HCT116 (cell line): ENCODE measurements at regions not wholly inside any gene's neighbourhood (a gene's known extent, or its start where the extent isn't known, plus 50 kb on each side); places are given as distances from the start of the nearest gene placed in this dataset.

Experiments used
- ATAC-seq: fragments of 200-7000 bp; cut with Tn5 transposase; 2 replicates; pipeline ENCODE4 v1.9.1; 2020; ENCODE audit warnings: mild to moderate bottlenecking, moderate library complexity
- BruUV-seq: library from RNA; stranded (reverse); fragments of 400-500 nt; replicated peaks from 2 replicates; lab custom pipeline; 2021; lab: Mats Ljungman, UMichigan
- CTCF ChIA-PET: fragments of 300-600 bp; sonication (Branson Sonifier 250); formaldehyde crosslinking; loops from one replicate; lab custom pipeline; 2021; ENCODE audit warnings: antibody characterized with exemption; lab: Charles Lee
- POLR2A ChIA-PET: fragments of 300-600, 350-600 bp; sonication (Branson Sonifier 250); formaldehyde crosslinking; loops from one replicate; lab custom pipeline; 2021; ENCODE audit warnings: antibody characterized with exemption; lab: Charles Lee
- RAD21 ChIA-PET, 2 experiments: fragments of 300-600 bp; sonication (Branson Sonifier 250); formaldehyde crosslinking; loops; one replicate each; lab custom pipeline; 2023; ENCODE audit warnings: low total read pairs in 2 of 2; ENCODE audit not compliant: uncharacterized antibody in 2 of 2, unreplicated experiment in 2 of 2, low non-redundant PET in 1 of 2; lab: Charles Lee
- DNase-seq: peaks from one replicate; pipeline ENCODE4 v3.0.0-alpha.2; 2010; ENCODE audit warnings: low read depth, low spot score
- H2AFZ ChIP-seq: fragments of 200-600 bp; shearing (Covaris generic), sonication (generic); 2 replicates; pipeline ENCODE4 v1.6.1; 2017; ENCODE audit warnings: low read depth, mixed run types, mixed read lengths, antibody characterized with exemption, low read length; ENCODE audit not compliant: poor library complexity, severe bottlenecking
- H3K27ac ChIP-seq: 2 replicates; pipeline ENCODE4 v1.5.1; 2012; ENCODE audit warnings: low read depth, low read length
- H3K27me3 ChIP-seq: fragments of 200-600 bp; sonication (generic); 2 replicates; pipeline ENCODE4 v1.6.1; 2016; ENCODE audit warnings: mixed run types, low read length, mixed read lengths; ENCODE audit not compliant: insufficient read depth
- H3K36me3 ChIP-seq, 2 experiments: fragments of 200-500 bp in 1 of 2; fragments of 200-600 bp in 1 of 2; sonication (Bioruptor generic) in 1 of 2; sonication (generic) in 1 of 2; 2 replicates each; pipeline versions ENCODE4 v1.5.1 to v1.6.1; 2014 to 2016; ENCODE audit warnings: low read length in 2 of 2, inconsistent platforms in 1 of 2, mixed read lengths in 1 of 2, mixed run types in 1 of 2; ENCODE audit not compliant: insufficient read depth in 2 of 2, control insufficient read depth in 1 of 2
- H3K4me1 ChIP-seq, 2 experiments: fragments of 200-600 bp in 1 of 2; sonication (generic) in 1 of 2; 2 replicates each; pipeline versions ENCODE4 v1.5.1 to v1.6.1; 2012 to 2017; ENCODE audit warnings: low read length in 2 of 2, inconsistent platforms in 1 of 2, mild to moderate bottlenecking in 1 of 2, mixed read lengths in 1 of 2, mixed run types in 1 of 2, moderate library complexity in 1 of 2; ENCODE audit not compliant: insufficient read depth in 2 of 2, control insufficient read depth in 1 of 2
- H3K4me2 ChIP-seq: fragments of 200-600 bp; sonication (generic); 2 replicates; pipeline ENCODE4 v1.6.1; 2017; ENCODE audit warnings: mixed run types, low read length, mixed read lengths
- H3K4me3 ChIP-seq, 2 experiments: fragments of 200-600 bp in 1 of 2; sonication (generic) in 1 of 2; replicated peaks in 1 of 2; 2 replicates each; pipeline ENCODE4 v1.5.1; 2011 to 2016; ENCODE audit warnings: low read length in 2 of 2, control low read depth in 1 of 2, low read depth in 1 of 2, mild to moderate bottlenecking in 1 of 2, mixed read lengths in 1 of 2, mixed run types in 1 of 2
- H3K79me2 ChIP-seq: fragments of 200-600 bp; sonication (generic); 2 replicates; pipeline ENCODE4 v1.6.1; 2017; ENCODE audit warnings: mild to moderate bottlenecking, mixed run types, low read length, moderate library complexity, mixed read lengths; ENCODE audit not compliant: insufficient read depth
- H3K9ac ChIP-seq: fragments of 200-600 bp; sonication (generic); 2 replicates; pipeline ENCODE4 v1.6.1; 2016; ENCODE audit warnings: low read length, mixed read lengths
- H3K9me2 ChIP-seq: fragments of 200-600 bp; sonication (generic), shearing (Covaris generic); 2 replicates; pipeline ENCODE4 v1.6.1; 2017; ENCODE audit warnings: mixed run types, mild to moderate bottlenecking, moderate library complexity; ENCODE audit not compliant: insufficient read depth
- H3K9me3 ChIP-seq, 2 experiments: fragments of 200-500 bp in 1 of 2; fragments of 200-600 bp in 1 of 2; sonication (Bioruptor generic) in 1 of 2; sonication (generic) in 1 of 2; 2 replicates each; pipeline ENCODE4 v1.6.1; 2014 to 2017; ENCODE audit warnings: low read length in 2 of 2, mixed read lengths in 2 of 2, inconsistent platforms in 1 of 2, low read depth in 1 of 2, mild to moderate bottlenecking in 1 of 2, mixed run types in 1 of 2, moderate library complexity in 1 of 2; ENCODE audit not compliant: control insufficient read depth in 1 of 2, insufficient read depth in 1 of 2
- H4K20me1 ChIP-seq: fragments of 200-600 bp; sonication (generic), shearing (Covaris generic); 2 replicates; pipeline ENCODE4 v1.6.1; 2017; ENCODE audit warnings: mixed run types, mild to moderate bottlenecking, moderate library complexity; ENCODE audit not compliant: insufficient read depth
- CBX3 ChIP-seq: IDR thresholded peaks from 2 replicates; pipeline ENCODE4 v1.6.1; 2012; ENCODE audit warnings: low read depth
- CEBPB ChIP-seq: IDR thresholded peaks from 2 replicates; pipeline ENCODE4 v1.6.1; 2012; ENCODE audit warnings: low read depth
- EGR1 ChIP-seq: IDR thresholded peaks from 2 replicates; pipeline ENCODE4 v1.6.1; 2012; ENCODE audit warnings: low read depth
- ELF1 ChIP-seq: IDR thresholded peaks from 2 replicates; pipeline ENCODE4 v1.6.1; 2012; ENCODE audit warnings: low read depth, borderline replicate concordance
- EZH2phosphoT487 ChIP-seq: fragments of 200-600 bp; IDR thresholded peaks from 2 replicates; pipeline ENCODE4 v1.6.1; 2018; ENCODE audit warnings: antibody characterized with exemption, borderline replicate concordance
- FOSL1 ChIP-seq: IDR thresholded peaks from 2 replicates; pipeline ENCODE4 v1.6.1; 2012; ENCODE audit warnings: low read depth
- JUND ChIP-seq: IDR thresholded peaks from 2 replicates; pipeline ENCODE4 v1.6.1; 2012
- POLR2A ChIP-seq: IDR thresholded peaks from 2 replicates; pipeline ENCODE4 v1.7.0; 2011; ENCODE audit warnings: borderline replicate concordance; ENCODE audit not compliant: insufficient read depth, insufficient read length; ENCODE audit errors: extremely low read depth
- POLR2AphosphoS5 ChIP-seq: IDR thresholded peaks from 2 replicates; pipeline ENCODE4 v1.6.1; 2011; ENCODE audit warnings: mild to moderate bottlenecking, low read depth, low read length, moderate library complexity
- SIN3A ChIP-seq: IDR thresholded peaks from 2 replicates; pipeline ENCODE4 v1.6.1; 2012; ENCODE audit warnings: low read depth
- SP1 ChIP-seq: IDR thresholded peaks from 2 replicates; pipeline ENCODE4 v1.6.1; 2012; ENCODE audit warnings: low read depth
- SRF ChIP-seq: IDR thresholded peaks from 2 replicates; pipeline ENCODE4 v1.6.1; 2012; ENCODE audit warnings: low read depth
- TCF7L2 ChIP-seq: IDR thresholded peaks from 2 replicates; pipeline ENCODE4 v1.7.0; 2011; ENCODE audit warnings: borderline replicate concordance, inconsistent platforms; ENCODE audit not compliant: insufficient read depth, insufficient read length; ENCODE audit errors: extremely low read depth
- YY1 ChIP-seq: IDR thresholded peaks from 2 replicates; pipeline ENCODE4 v1.6.1; 2011; ENCODE audit warnings: low read length, low read depth, moderate library complexity, mild to moderate bottlenecking; ENCODE audit not compliant: insufficient replicate concordance; ENCODE audit errors: extremely low read depth
- ZFX ChIP-seq: fragments of 450-650 bp; IDR thresholded peaks from 2 replicates; pipeline ENCODE4 v1.6.1; 2017
- ZNF274 ChIP-seq: fragments of 200-500 bp; sonication (Bioruptor generic); IDR thresholded peaks from 2 replicates; pipeline ENCODE4 v1.6.1; 2014; ENCODE audit warnings: mild to moderate bottlenecking, low read depth, low read length, inconsistent platforms
- intact Hi-C: fragments of 100-400 bp; cut with micrococcal nuclease; formaldehyde crosslinking; loops from 2 replicates; pipeline ENCODE4 v1.10.0; 2022
- TF ChIP-seq, protein P1 (sequence below): IDR thresholded peaks from 2 replicates; pipeline ENCODE4 v1.6.1; 2011; ENCODE audit warnings: mild to moderate bottlenecking, low read length, moderate library complexity; ENCODE audit not compliant: insufficient replicate concordance; ENCODE audit errors: extremely low read depth
- TF ChIP-seq, protein P2 (sequence below): IDR thresholded peaks from 2 replicates; pipeline ENCODE4 v1.6.1; 2012
- TF ChIP-seq, protein P3 (sequence below): IDR thresholded peaks from 2 replicates; pipeline ENCODE4 v1.6.1; 2012; ENCODE audit warnings: low read depth
- TF ChIP-seq, protein P4 (sequence below), 3 experiments: fragments of 200-600 bp in 1 of 3; sonication (generic) in 1 of 3; IDR thresholded peaks in 2 of 3; conservative IDR thresholded peaks in 1 of 3; 2 replicates each; pipeline ENCODE4 v1.5.1; 2012 to 2017; ENCODE audit warnings: low read depth in 2 of 3, low read length in 2 of 3, antibody characterized with exemption in 1 of 3, borderline replicate concordance in 1 of 3, control low read depth in 1 of 3, mild to moderate bottlenecking in 1 of 3, mixed read lengths in 1 of 3, mixed run types in 1 of 3, moderate library complexity in 1 of 3; ENCODE audit not compliant: insufficient read depth in 1 of 3

DNA sequence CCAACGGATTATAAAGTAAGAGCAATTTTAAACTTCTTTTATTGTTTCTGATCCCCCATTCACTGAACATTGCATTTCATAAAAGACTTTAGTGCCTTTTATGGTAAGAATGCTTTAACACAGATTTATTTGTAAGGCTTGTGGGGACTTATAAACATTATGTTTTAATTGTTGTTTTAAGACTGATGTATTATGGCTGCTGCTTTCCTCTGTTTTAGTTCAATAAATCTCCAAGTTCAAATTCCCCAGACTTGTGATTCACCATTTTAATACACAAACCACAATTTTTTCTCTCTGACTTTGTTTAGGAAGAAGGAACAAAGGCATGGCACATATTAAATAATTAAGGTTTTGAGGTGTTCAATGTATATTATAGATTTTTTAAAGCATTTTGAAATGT lies 753.3 kb downstream of the SLC6A15 start (continued):
- TF ChIP-seq, protein P1, sequence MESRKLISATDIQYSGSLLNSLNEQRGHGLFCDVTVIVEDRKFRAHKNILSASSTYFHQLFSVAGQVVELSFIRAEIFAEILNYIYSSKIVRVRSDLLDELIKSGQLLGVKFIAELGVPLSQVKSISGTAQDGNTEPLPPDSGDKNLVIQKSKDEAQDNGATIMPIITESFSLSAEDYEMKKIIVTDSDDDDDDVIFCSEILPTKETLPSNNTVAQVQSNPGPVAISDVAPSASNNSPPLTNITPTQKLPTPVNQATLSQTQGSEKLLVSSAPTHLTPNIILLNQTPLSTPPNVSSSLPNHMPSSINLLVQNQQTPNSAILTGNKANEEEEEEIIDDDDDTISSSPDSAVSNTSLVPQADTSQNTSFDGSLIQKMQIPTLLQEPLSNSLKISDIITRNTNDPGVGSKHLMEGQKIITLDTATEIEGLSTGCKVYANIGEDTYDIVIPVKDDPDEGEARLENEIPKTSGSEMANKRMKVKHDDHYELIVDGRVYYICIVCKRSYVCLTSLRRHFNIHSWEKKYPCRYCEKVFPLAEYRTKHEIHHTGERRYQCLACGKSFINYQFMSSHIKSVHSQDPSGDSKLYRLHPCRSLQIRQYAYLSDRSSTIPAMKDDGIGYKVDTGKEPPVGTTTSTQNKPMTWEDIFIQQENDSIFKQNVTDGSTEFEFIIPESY, result no peak
- TF ChIP-seq POLR2A (no peak), SP1 (no peak)

DNA sequence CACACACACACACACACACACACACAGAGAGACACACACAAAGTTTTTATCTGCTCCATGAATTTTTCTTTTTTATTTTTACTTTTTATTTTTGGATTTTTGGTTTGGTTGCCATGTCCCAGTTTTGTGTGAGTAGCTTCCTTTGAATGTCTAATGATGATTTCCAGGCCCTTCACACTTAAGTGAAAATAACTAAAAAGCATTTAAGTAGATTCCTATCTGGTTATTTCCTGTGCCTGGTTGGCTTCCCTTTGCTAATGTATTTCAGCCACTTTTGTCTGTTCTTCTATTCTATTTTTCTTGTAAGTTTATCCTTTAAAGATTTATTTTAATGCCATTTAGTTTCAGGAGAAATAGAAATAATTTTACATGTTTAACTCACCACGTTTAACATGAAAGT lies 755.4 kb downstream of the SLC6A15 start:
- RAD21 ChIA-PET, result no interaction called here
- no peak for TF ChIP-seq CBX3
- TF ChIP-seq EZH2phosphoT487, result no peak
- no peak for TF ChIP-seq POLR2AphosphoS5
- no peak for TF ChIP-seq JUND
- TF ChIP-seq, protein P2, sequence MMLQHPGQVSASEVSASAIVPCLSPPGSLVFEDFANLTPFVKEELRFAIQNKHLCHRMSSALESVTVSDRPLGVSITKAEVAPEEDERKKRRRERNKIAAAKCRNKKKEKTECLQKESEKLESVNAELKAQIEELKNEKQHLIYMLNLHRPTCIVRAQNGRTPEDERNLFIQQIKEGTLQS, result no peak
- TF ChIP-seq SRF, result no peak
- TF ChIP-seq ZFX, result no peak
- TF ChIP-seq SIN3A, result no peak
- no peak for TF ChIP-seq FOSL1
- no peak for TF ChIP-seq ZNF274
- TF ChIP-seq, protein P3, sequence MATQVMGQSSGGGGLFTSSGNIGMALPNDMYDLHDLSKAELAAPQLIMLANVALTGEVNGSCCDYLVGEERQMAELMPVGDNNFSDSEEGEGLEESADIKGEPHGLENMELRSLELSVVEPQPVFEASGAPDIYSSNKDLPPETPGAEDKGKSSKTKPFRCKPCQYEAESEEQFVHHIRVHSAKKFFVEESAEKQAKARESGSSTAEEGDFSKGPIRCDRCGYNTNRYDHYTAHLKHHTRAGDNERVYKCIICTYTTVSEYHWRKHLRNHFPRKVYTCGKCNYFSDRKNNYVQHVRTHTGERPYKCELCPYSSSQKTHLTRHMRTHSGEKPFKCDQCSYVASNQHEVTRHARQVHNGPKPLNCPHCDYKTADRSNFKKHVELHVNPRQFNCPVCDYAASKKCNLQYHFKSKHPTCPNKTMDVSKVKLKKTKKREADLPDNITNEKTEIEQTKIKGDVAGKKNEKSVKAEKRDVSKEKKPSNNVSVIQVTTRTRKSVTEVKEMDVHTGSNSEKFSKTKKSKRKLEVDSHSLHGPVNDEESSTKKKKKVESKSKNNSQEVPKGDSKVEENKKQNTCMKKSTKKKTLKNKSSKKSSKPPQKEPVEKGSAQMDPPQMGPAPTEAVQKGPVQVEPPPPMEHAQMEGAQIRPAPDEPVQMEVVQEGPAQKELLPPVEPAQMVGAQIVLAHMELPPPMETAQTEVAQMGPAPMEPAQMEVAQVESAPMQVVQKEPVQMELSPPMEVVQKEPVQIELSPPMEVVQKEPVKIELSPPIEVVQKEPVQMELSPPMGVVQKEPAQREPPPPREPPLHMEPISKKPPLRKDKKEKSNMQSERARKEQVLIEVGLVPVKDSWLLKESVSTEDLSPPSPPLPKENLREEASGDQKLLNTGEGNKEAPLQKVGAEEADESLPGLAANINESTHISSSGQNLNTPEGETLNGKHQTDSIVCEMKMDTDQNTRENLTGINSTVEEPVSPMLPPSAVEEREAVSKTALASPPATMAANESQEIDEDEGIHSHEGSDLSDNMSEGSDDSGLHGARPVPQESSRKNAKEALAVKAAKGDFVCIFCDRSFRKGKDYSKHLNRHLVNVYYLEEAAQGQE, result no peak
- TF ChIP-seq ELF1, result no peak
- TF ChIP-seq, protein P4, sequence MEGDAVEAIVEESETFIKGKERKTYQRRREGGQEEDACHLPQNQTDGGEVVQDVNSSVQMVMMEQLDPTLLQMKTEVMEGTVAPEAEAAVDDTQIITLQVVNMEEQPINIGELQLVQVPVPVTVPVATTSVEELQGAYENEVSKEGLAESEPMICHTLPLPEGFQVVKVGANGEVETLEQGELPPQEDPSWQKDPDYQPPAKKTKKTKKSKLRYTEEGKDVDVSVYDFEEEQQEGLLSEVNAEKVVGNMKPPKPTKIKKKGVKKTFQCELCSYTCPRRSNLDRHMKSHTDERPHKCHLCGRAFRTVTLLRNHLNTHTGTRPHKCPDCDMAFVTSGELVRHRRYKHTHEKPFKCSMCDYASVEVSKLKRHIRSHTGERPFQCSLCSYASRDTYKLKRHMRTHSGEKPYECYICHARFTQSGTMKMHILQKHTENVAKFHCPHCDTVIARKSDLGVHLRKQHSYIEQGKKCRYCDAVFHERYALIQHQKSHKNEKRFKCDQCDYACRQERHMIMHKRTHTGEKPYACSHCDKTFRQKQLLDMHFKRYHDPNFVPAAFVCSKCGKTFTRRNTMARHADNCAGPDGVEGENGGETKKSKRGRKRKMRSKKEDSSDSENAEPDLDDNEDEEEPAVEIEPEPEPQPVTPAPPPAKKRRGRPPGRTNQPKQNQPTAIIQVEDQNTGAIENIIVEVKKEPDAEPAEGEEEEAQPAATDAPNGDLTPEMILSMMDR (IDR thresholded peaks at IDR 0.05 in 2 of 3, conservative IDR thresholded peaks at IDR 0.05 in 1 of 3; ENCODE audit: borderline replicate concordance in 1 of 3, insufficient read depth in 1 of 3, low read depth in 2 of 3, low read length in 2 of 3), result no peak
- no peak for TF ChIP-seq TCF7L2
- TF ChIP-seq SP1, result no peak
- TF ChIP-seq CEBPB, result no peak
- no peak for TF ChIP-seq EGR1
- no peak for TF ChIP-seq YY1
- TF ChIP-seq, all 23 proteins: peak for 0
- peak overlapping the region; percentile 1 for H2AFZ ChIP-seq
- no peak for DNase-seq
- H3K4me2 ChIP-seq, result no peak overlapping the region
- no peaks in the 10 kb centered on the region for H3K27me3 ChIP-seq
- H3K9me3 ChIP-seq, result no peaks in the 10 kb centered on the region
- H3K4me1 ChIP-seq, result no peaks in the 10 kb centered on the region
- ATAC-seq, result no peak
- H3K9ac ChIP-seq, result no peak overlapping the region
- no peaks in the 10 kb centered on the region for H4K20me1 ChIP-seq
- no peak overlapping the region for H3K27ac ChIP-seq
- ChIA-PET CTCF (no interaction called here), POLR2A (no interaction called here)
- H3K79me2 ChIP-seq, result no peaks in the 10 kb centered on the region
- H3K9me2 ChIP-seq, result no peaks in the 10 kb centered on the region
- H3K36me3 ChIP-seq, result no peaks in the 10 kb centered on the region
- intact Hi-C loops, result no loop called here
- no peak overlapping the region for H3K4me3 ChIP-seq
- no TSS peak for BruUV-seq
